PC-3 (cell line): ENCODE measurements at regions not wholly inside any gene's neighbourhood (a gene's known extent, or its start where the extent isn't known, plus 50 kb on each side); places are given as distances from the start of the nearest gene placed in this dataset.

Experiments used
- ATAC-seq: fragments of 200-7000 bp; cut with Tn5 transposase; 2 replicates; pipeline ENCODE4 v1.9.1; 2020; ENCODE audit warnings: mild to moderate bottlenecking, moderate library complexity
- BruUV-seq: library from RNA; stranded (reverse); fragments of 400-500 nt; replicated peaks from 2 replicates; lab custom pipeline; 2021; lab: Mats Ljungman, UMichigan
- CTCF ChIA-PET: fragments of 300-600 bp; sonication (Branson Sonifier 250); formaldehyde crosslinking; loops from one replicate; lab custom pipeline; 2022; ENCODE audit warnings: antibody characterized with exemption; lab: Charles Lee
- POLR2A ChIA-PET: fragments of 300-600 bp; sonication (Branson Sonifier 250); formaldehyde crosslinking; loops from one replicate; lab custom pipeline; 2022; ENCODE audit warnings: antibody characterized with exemption; ENCODE audit not compliant: unreplicated experiment; lab: Charles Lee
- DNase-seq: peaks from one replicate; pipeline ENCODE4 v3.0.0-alpha.2; 2015
- H2AFZ ChIP-seq: fragments of 300-600 bp; sonication (generic); 2 replicates; pipeline ENCODE4 v1.6.0; 2016; ENCODE audit warnings: antibody characterized with exemption, low read length
- H3F3A ChIP-seq: fragments of 300-600 bp; sonication (generic); one replicate; pipeline ENCODE4 v1.6.0; 2017; ENCODE audit warnings: antibody characterized with exemption, low read length, control low read depth, mild to moderate bottlenecking; ENCODE audit not compliant: unreplicated experiment
- H3K27ac ChIP-seq: fragments of 300-600 bp; sonication (generic); 2 replicates; pipeline ENCODE4 v1.5.1; 2016; ENCODE audit warnings: mild to moderate bottlenecking, low read length
- H3K27me3 ChIP-seq: fragments of 300-600 bp; sonication (generic); 2 replicates; pipeline ENCODE4 v1.6.1; 2016; ENCODE audit warnings: low read length, mixed read lengths
- H3K36me3 ChIP-seq: fragments of 300-600 bp; sonication (generic); 2 replicates; pipeline ENCODE4 v1.6.1; 2016; ENCODE audit warnings: low read depth, mixed run types, low read length, mixed read lengths
- H3K4me1 ChIP-seq: fragments of 300-600 bp; sonication (generic); 2 replicates; pipeline ENCODE4 v1.5.1; 2016; ENCODE audit warnings: low read length; ENCODE audit not compliant: insufficient read depth
- H3K4me2 ChIP-seq: fragments of 300-600 bp; sonication (generic); 2 replicates; pipeline ENCODE4 v1.6.0; 2016; ENCODE audit warnings: low read length
- H3K4me3 ChIP-seq: fragments of 300-600 bp; sonication (generic); 2 replicates; pipeline ENCODE4 v1.5.1; 2016; ENCODE audit warnings: mild to moderate bottlenecking, low read length, mixed read lengths
- H3K79me2 ChIP-seq: fragments of 300-600 bp; sonication (generic); 2 replicates; pipeline ENCODE4 v1.6.1; 2017; ENCODE audit warnings: low read length, mixed read lengths
- H3K9ac ChIP-seq: fragments of 300-600 bp; sonication (generic); 2 replicates; pipeline ENCODE4 v1.6.0; 2016; ENCODE audit warnings: mild to moderate bottlenecking, low read length
- H3K9me2 ChIP-seq: fragments of 300-600 bp; sonication (generic); replicated peaks from 2 replicates; pipeline ENCODE4 v1.6.1; 2016; ENCODE audit warnings: mixed run types, low read length, mixed read lengths
- H3K9me3 ChIP-seq: fragments of 300-600 bp; sonication (generic); 2 replicates; pipeline ENCODE4 v1.6.1; 2016; ENCODE audit warnings: low read length, mixed read lengths
- H4K20me1 ChIP-seq: fragments of 300-600 bp; sonication (generic); 2 replicates; pipeline ENCODE4 v1.6.1; 2016; ENCODE audit warnings: low read length, mixed read lengths
- EZH2 ChIP-seq: fragments of 300-600 bp; sonication (generic); IDR thresholded peaks from one replicate; pipeline ENCODE4 v1.6.1; 2017; ENCODE audit warnings: antibody characterized with exemption, mild to moderate bottlenecking, low read length; ENCODE audit not compliant: unreplicated experiment
- EZH2phosphoT487 ChIP-seq: fragments of 300-600 bp; sonication (generic); IDR thresholded peaks from 2 replicates; pipeline ENCODE4 v1.6.1; 2018; ENCODE audit warnings: mild to moderate bottlenecking, antibody characterized with exemption, low read length, borderline replicate concordance
- intact Hi-C: fragments of 100-400 bp; cut with micrococcal nuclease; formaldehyde crosslinking; loops from 2 replicates; pipeline ENCODE4 v1.9.0; 2023
- TF ChIP-seq, protein P1 (sequence below): fragments of 300-600 bp; sonication (generic); conservative IDR thresholded peaks from 2 replicates; pipeline ENCODE4 v1.5.1; 2017; ENCODE audit warnings: antibody characterized with exemption, low read depth, mild to moderate bottlenecking, low read length

- CTCF ChIA-PET = interaction anchor here (0.6 kb wide), 1 partner anchor 132 kb away, joined by 3 read pairs; no protein-coding TSS in a partner anchor
- peaks cover 38% of the 10 kb centered on the region for H3K36me3 ChIP-seq
These were observed 115.3 kb downstream of the LTN1 start for GRCh38 chr21:28877318-28877884.

GRCh38 chr21:28875078-28875477 is 117.6 kb downstream of the LTN1 start:
- no peak overlapping the region for H2AFZ ChIP-seq
- H3K4me1 ChIP-seq = no peaks in the 10 kb centered on the region
- no peaks in the 10 kb centered on the region for H4K20me1 ChIP-seq
- DNase-seq = no peak
- ChIA-PET POLR2A (no interaction called here), CTCF (no interaction called here)
- no peak overlapping the region for H3K4me2 ChIP-seq
- H3F3A ChIP-seq = no peaks in the 10 kb centered on the region
- no TSS peak for BruUV-seq
- no peak for ATAC-seq
- intact Hi-C loops = no loop called here
- H3K9me3 ChIP-seq = no peaks in the 10 kb centered on the region
- no peak overlapping the region for H3K9ac ChIP-seq
- no peaks in the 10 kb centered on the region for H3K27me3 ChIP-seq
- no peak overlapping the region for H3K27ac ChIP-seq
- no peaks in the 10 kb centered on the region for H3K79me2 ChIP-seq
- TF ChIP-seq, protein P1, sequence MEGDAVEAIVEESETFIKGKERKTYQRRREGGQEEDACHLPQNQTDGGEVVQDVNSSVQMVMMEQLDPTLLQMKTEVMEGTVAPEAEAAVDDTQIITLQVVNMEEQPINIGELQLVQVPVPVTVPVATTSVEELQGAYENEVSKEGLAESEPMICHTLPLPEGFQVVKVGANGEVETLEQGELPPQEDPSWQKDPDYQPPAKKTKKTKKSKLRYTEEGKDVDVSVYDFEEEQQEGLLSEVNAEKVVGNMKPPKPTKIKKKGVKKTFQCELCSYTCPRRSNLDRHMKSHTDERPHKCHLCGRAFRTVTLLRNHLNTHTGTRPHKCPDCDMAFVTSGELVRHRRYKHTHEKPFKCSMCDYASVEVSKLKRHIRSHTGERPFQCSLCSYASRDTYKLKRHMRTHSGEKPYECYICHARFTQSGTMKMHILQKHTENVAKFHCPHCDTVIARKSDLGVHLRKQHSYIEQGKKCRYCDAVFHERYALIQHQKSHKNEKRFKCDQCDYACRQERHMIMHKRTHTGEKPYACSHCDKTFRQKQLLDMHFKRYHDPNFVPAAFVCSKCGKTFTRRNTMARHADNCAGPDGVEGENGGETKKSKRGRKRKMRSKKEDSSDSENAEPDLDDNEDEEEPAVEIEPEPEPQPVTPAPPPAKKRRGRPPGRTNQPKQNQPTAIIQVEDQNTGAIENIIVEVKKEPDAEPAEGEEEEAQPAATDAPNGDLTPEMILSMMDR = no peak
- no peak for TF ChIP-seq EZH2
- TF ChIP-seq EZH2phosphoT487 = no peak
- no peak overlapping the region for H3K4me3 ChIP-seq
- H3K36me3 ChIP-seq = peaks cover 31% of the 10 kb centered on the region
- H3K9me2 ChIP-seq = no peaks in the 10 kb centered on the region

More at GRCh38 chr21:28877318-28877884, 115.3 kb downstream of the LTN1 start:
- Histone ChIP-seq H3K27me3 (no peaks in the 10 kb centered on the region), H3K79me2 (no peaks in the 10 kb centered on the region), H3K4me1 (no peaks in the 10 kb centered on the region), H3K4me2 (no peak overlapping the region), H3K9me3 (no peaks in the 10 kb centered on the region), H3K9me2 (no peaks in the 10 kb centered on the region), H3K4me3 (no peak overlapping the region), H4K20me1 (no peaks in the 10 kb centered on the region), H2AFZ (no peak overlapping the region), H3K9ac (no peak overlapping the region), H3K27ac (no peak overlapping the region), H3F3A (no peaks in the 10 kb centered on the region)
- intact Hi-C loops = no loop called here
- BruUV-seq = no TSS peak
- no peak for ATAC-seq
- POLR2A ChIA-PET = no interaction called here
- TF ChIP-seq, protein P1 = no peak
- TF ChIP-seq EZH2 (no peak), EZH2phosphoT487 (no peak)
- no peak for DNase-seq

GRCh38 chr21:28872218-28872617 is 120.5 kb downstream of the LTN1 start:
- no peak overlapping the region for H3K9ac ChIP-seq
- H2AFZ ChIP-seq = no peak overlapping the region
- no peaks in the 10 kb centered on the region for H3F3A ChIP-seq
- H3K27ac ChIP-seq = no peak overlapping the region
- no peak for ATAC-seq
- no peaks in the 10 kb centered on the region for H4K20me1 ChIP-seq
- POLR2A ChIA-PET = no interaction called here
- H3K4me3 ChIP-seq = no peak overlapping the region
- no peaks in the 10 kb centered on the region for H3K27me3 ChIP-seq
- H3K36me3 ChIP-seq = peaks cover 27% of the 10 kb centered on the region; the same call in 1 of the 2 replicates
- H3K9me2 ChIP-seq = no peaks in the 10 kb centered on the region
- no peaks in the 10 kb centered on the region for H3K79me2 ChIP-seq
- intact Hi-C loops = no loop called here
- TF ChIP-seq EZH2phosphoT487 (no peak), EZH2 (no peak)
- TF ChIP-seq, protein P1 = no peak
- no peaks in the 10 kb centered on the region for H3K4me1 ChIP-seq
- CTCF ChIA-PET = no interaction called here
- no TSS peak for BruUV-seq
- H3K9me3 ChIP-seq = no peaks in the 10 kb centered on the region
- no peak overlapping the region for H3K4me2 ChIP-seq
- no peak for DNase-seq
